ENCODE measurements at regions not wholly inside any gene's neighbourhood (a gene's known extent, or its start where the extent isn't known, plus 50 kb on each side); places are given as distances from the start of the nearest gene placed in this dataset.

DNA sequence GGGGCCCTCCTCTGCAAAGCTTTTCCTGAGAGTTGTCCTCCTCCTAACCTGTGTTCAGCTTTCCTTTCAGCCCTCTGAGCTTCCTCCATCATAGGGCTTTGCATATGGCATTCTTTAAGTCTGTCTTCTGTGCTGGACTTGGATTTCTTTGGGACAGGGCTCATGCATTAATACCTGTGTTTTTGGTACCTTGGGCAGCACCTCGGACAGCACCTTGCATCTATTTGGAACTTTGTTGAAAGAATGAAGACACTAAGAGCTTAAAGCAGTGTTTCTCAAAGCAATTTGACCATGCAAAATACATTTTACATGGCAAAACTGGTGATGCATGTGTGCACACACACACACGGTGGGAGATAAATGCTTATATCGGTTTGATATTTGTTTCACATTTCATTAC lies 115.0 kb upstream of the SRRM4 start:
- no peak for DNase-seq

DNA sequence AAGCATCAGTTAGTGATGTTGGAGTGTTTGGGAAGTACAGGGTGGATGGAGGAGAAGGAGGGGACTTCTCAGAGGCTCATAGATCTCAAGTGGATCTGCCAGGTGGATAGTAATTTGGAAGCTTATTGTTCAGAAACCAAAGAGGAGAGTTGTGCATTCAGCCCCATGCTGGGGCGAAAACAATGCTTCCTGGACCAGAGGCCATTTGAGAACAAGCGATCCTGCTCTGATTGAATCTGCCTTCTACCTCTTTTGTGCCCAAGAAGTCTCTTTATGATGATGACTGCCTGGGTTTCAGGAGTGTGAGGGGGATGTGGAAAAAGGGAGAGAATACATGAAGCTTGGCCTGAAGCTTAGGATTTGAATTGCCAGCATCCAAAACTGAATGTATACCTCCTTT lies 110.8 kb upstream of the SRRM4 start:
- DNase-seq, result no peak

DNA sequence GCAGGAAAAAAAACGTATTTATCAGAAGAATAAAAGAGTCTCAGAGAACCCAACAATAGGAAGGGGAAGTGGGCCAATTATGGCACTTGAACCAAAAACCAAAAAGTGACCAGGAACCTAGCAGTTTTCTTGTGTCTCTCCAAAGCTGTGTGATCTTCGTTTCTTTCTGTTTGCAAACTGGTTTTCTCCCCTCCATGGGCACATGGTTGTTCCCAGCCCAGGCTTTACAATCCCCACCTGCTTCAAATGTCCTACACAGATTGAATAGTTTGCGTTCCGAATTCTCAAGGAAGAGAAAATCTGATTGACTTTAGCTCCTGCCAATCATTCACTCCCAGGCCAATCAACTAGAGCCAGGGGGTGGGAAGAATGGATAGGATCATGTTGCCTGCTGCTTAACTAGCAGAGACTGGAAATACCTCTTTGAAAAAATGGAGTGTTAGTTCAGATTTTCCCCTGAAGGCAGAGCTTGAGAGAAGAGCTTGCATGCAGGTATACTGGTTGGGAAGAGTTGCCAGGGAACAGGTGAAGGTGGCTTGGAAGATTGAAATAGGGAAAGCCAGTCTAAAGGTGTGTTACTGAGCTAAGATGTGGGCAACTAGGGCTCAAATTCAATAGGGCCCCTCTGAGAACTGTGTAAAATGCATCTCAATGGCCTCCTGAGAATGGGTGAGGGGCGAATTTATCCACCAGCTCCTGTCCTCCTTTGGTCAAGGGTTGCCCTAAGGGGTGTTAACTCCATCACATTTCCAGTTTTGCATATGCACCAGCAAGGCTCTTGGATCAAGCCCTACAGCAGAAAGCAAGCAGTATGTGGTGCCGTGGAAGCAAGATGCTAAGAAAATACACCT lies 106.4 kb upstream of the SRRM4 start:
- no peak for DNase-seq

DNA sequence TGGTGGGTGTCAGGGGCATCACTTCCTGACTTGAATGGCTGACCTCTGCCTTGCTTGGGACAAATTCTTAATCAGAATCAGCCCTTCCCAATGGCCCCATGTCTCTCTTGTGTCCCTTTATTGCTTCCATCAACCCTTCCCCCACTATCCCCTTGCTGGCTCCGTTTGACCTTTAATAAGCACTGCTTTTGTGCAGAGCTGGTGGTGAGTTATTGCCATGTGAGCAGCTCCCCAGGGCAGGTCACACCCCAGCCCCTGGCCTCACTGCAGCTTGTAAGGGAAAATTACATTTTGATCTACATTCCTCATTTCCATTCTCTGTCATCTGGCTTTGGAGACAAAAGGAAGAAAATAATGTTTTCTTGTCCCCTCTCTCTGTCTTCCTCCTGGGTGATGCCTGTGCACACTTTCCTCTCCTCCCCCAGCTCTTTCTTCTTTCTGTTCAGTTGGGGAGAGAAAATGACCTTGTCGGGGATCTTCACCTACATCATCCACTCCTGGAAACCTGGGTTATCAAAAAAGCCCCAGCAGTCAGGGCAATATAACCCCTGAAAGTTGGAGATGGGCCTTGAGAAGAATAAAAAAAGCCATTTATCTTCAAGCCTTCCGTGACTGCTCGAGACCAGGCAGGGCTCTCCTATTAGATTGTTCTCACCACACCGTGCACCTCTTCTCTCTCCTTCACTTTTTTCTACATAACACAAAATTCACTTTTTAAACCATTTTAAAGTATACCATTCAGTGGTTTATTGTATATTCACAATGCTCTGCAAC lies 100.4 kb upstream of the SRRM4 start:
- DNase-seq, result no peak

- no peak for DNase-seq
These were observed 97.1 kb upstream of the SRRM4 start for GRCh38 chr12:118884226-118884625.

DNA sequence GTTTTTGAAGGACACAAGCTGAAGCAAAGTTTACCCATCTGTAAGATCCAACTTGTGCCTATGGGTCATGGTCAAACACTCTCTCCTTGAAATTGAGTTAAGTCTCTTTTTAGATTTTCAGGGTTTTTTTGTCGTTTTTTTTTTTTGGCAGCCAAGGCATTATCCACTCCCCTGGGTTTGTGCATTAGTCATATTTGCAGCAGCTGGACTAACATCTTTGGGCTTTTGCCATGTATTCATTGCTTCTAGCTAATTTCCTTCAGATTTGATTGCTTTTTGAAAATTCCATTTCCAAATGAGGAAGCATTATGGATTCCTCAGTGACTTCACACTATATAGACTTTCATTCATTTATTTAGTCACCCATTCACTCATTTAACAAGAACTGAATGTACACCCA lies 80.3 kb upstream of the SRRM4 start:
- DNase-seq, result no peak

- DNase-seq, result no peak
These were observed 72.5 kb upstream of the SRRM4 start for GRCh38 chr12:118908811-118909210.

GRCh38 chr12:118912697-118913270 lies 68.6 kb upstream of the SRRM4 start:
- no peak for DNase-seq

- no peak for DNase-seq
These were observed 59.6 kb upstream of the SRRM4 start for GRCh38 chr12:118921761-118922160.

- no peak for DNase-seq
These were observed 58.9 kb upstream of the SRRM4 start for GRCh38 chr12:118922405-118922804.

DNA sequence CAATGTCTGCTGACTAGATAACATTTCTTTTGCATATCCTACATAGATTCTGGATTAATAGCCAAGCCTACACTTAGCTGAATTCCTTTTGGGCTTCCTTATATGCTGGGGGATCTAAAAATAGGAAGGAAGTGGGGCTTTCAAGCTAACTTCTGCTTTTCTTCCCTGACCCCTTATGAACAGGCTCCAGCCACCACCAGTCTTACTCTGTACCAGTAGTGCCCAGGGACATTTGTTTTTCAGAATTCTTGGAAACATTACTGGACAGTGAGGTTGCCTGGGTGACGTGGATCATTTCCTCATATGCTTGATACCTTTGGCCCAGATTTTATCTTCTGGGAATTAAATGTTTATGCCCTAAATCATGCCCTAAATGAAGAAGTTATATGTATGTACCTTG lies 55.9 kb upstream of the SRRM4 start:
- no peak for DNase-seq

DNA sequence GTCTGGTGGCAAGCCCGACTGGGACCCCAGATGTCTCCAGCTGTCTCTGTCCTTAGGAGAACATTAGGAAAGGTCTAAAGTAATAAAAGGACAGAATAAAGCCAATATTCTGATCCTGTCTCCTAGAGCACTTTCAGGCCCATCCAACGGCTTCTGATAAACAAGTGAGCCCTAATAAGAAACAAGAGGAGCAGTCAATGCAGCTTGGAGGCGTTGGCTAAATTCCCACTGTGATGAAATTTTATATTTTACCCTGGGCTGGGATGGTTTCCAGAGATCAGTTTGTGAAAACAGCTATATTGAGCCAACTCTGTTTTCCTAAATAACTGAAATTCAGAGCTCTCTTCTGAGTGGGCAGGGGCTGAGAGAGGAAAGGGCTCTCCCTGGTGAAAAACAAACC lies 55.5 kb upstream of the SRRM4 start:
- no peak for DNase-seq
